Gastrocnemius medialis (tissue), 4 donors: ENCODE measurements at regions not wholly inside any gene's neighbourhood (a gene's known extent, or its start where the extent isn't known, plus 50 kb on each side); places are given as distances from the start of the nearest gene placed in this dataset.
"Not testable (repeated sequence)": the region's sequence is repeated elsewhere in the genome, so short reads cannot be mapped to it uniquely, and the experiment has no call there.

Experiments
- ATAC-seq, 2 donors: fragments of 150-250 bp; one replicate each; pipeline ENCODE4 v1.9.1; 2016
- DNase-seq, 2 donors: peaks; one replicate each; pipeline ENCODE4 v3.0.0-alpha.2; 2019
- H3K27ac ChIP-seq, 4 donors: fragments of 200-600 bp; sonication (generic); 1 replicate in 1 of 4; 2 replicates in 3 of 4; pipeline ENCODE4 v1.5.1; 2016 to 2018; ENCODE audit warnings: mild to moderate bottlenecking in 2 of 4, moderate library complexity in 1 of 4
- H3K27me3 ChIP-seq, 3 donors: fragments of 200-600 bp; sonication (generic) in 2 of 3; 1 replicate in 1 of 3; 2 replicates in 2 of 3; pipeline versions ENCODE4 v1.5.1 to v1.6.0; 2016 to 2019; ENCODE audit warnings: mild to moderate bottlenecking in 1 of 3, moderate library complexity in 1 of 3
- H3K36me3 ChIP-seq, 2 donors: fragments of 200-600 bp; sonication (generic) in 1 of 2; one replicate each; pipeline ENCODE4 v1.5.1; 2017 to 2018
- H3K4me1 ChIP-seq, 2 donors: fragments of 200-600 bp; sonication (generic) in 1 of 2; one replicate each; pipeline ENCODE4 v1.5.1; 2016 to 2017; ENCODE audit warnings: mild to moderate bottlenecking in 2 of 2
- H3K4me3 ChIP-seq, 4 donors: fragments of 200-600 bp; sonication (generic) in 3 of 4; 1 replicate in 1 of 4; 2 replicates in 3 of 4; pipeline ENCODE4 v1.5.1; 2016 to 2019; ENCODE audit warnings: mild to moderate bottlenecking in 2 of 4
- H3K9me3 ChIP-seq, 3 donors: fragments of 200-600 bp; sonication (generic) in 2 of 3; 1 replicate in 1 of 3; 2 replicates in 2 of 3; pipeline ENCODE4 v1.5.1; 2016 to 2019
- POLR2A ChIP-seq, 2 donors: fragments of 450-650 bp; IDR thresholded peaks; one replicate each; pipeline ENCODE4 v1.6.1; 2017; ENCODE audit warnings: antibody characterized with exemption in 2 of 2, mild to moderate bottlenecking in 2 of 2, moderate library complexity in 2 of 2
- in situ Hi-C, 4 donors: fragments of 200-750 bp; cut with MboI; loops; one replicate each; pipeline versions ENCODE4 v1.15.0 to v1.8.0; 2017; ENCODE audit warnings: low sequenced_read_pairs in 4 of 4
- intact Hi-C: fragments of 100-400 bp; cut with DNase I; formaldehyde crosslinking; loops from one replicate; pipeline ENCODE4 v1.15.1; 2023; ENCODE audit warnings: low total_unique reads
- TF ChIP-seq, protein P1 (sequence below), 5 experiments: fragments of 450-650 bp in 3 of 5; fragments of 200-600 bp in 2 of 5; sonication (generic) in 2 of 5; IDR thresholded peaks in 4 of 5; conservative IDR thresholded peaks in 1 of 5; 1 replicate in 4 of 5; 2 replicates in 1 of 5; pipeline ENCODE4 v1.5.1; 2016 to 2019; ENCODE audit warnings: antibody characterized with exemption in 5 of 5, mild to moderate bottlenecking in 3 of 5, moderate library complexity in 3 of 5

- in situ Hi-C loops = no loop called here
- Histone ChIP-seq H3K4me3 (no peak overlapping the region), H3K36me3 (no peaks in the 10 kb centered on the region), H3K4me1 (no peaks in the 10 kb centered on the region), H3K9me3 (no peaks in the 10 kb centered on the region), H3K27ac (no peak overlapping the region), H3K27me3 (no peaks in the 10 kb centered on the region)
- intact Hi-C loops = no loop called here
- DNase-seq (no peak), ATAC-seq (no peak)
- TF ChIP-seq, protein P1, sequence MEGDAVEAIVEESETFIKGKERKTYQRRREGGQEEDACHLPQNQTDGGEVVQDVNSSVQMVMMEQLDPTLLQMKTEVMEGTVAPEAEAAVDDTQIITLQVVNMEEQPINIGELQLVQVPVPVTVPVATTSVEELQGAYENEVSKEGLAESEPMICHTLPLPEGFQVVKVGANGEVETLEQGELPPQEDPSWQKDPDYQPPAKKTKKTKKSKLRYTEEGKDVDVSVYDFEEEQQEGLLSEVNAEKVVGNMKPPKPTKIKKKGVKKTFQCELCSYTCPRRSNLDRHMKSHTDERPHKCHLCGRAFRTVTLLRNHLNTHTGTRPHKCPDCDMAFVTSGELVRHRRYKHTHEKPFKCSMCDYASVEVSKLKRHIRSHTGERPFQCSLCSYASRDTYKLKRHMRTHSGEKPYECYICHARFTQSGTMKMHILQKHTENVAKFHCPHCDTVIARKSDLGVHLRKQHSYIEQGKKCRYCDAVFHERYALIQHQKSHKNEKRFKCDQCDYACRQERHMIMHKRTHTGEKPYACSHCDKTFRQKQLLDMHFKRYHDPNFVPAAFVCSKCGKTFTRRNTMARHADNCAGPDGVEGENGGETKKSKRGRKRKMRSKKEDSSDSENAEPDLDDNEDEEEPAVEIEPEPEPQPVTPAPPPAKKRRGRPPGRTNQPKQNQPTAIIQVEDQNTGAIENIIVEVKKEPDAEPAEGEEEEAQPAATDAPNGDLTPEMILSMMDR (IDR thresholded peaks at IDR 0.05 in 4 of 5, conservative IDR thresholded peaks at IDR 0.05 in 1 of 5) = no peak
- no peak for TF ChIP-seq POLR2A (IDR thresholded peaks at IDR 0.05)
Observed at GRCh38 chr16:10326647-10327046, 59.2 kb upstream of the ATF7IP2 start.

DNA sequence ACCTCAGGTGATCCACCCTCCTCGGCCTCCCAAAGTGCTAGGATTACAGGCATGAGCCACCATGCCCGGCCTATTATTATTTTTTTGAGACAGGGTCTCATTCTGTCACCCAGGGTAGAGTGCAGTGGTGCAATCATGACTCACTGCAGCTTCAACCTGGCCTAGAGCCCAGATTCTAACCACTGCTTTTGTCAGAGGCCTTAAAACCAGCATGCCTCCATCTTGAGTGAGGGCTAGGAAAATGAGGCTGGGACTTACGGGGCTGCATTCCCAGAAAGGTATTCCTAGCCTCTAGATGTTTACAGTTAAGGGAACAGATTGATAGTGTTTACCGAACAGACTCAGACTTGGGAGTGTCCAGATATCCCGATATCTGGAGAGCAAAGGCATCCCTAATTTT, 57.6 kb upstream of the ATF7IP2 start:
- H3K4me1 ChIP-seq, DNase-seq, H3K27me3 ChIP-seq, in situ Hi-C loops, intact Hi-C loops, H3K4me3 ChIP-seq, H3K27ac ChIP-seq, H3K36me3 ChIP-seq, ATAC-seq, H3K9me3 ChIP-seq: not testable (repeated sequence)

DNA sequence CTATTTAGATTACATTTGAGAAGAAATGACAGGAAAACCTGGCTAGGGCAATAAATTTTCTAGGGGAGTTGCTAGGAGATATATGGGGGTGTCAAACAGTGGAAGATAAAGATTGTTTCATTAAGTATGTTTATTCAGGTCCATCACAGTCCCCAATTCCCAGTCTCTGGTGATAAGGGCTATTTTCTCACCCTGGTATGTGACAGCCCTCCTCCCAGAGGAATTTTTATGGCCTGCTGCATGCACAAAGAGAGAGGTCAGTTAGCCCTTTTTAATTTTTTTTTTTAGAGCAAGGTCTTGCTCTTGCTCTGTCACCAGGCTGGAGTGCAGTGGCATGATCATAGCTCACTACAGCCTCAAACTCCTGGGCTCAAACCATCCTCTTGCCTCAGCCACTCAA, 53.6 kb upstream of the ATF7IP2 start:
- ATAC-seq (no peak), DNase-seq (no peak)
- TF ChIP-seq, protein P1 (IDR thresholded peaks at IDR 0.05 in 4 of 5, conservative IDR thresholded peaks at IDR 0.05 in 1 of 5) = no peak
- TF ChIP-seq POLR2A (IDR thresholded peaks at IDR 0.05) = no peak
- intact Hi-C loops (no loop called here), in situ Hi-C loops (no loop called here)
- Histone ChIP-seq H3K9me3 (no peaks in the 10 kb centered on the region), H3K27ac (no peak overlapping the region), H3K4me3 (no peak overlapping the region), H3K27me3 (no peaks in the 10 kb centered on the region), H3K36me3 (no peaks in the 10 kb centered on the region), H3K4me1 (no peaks in the 10 kb centered on the region)

DNA sequence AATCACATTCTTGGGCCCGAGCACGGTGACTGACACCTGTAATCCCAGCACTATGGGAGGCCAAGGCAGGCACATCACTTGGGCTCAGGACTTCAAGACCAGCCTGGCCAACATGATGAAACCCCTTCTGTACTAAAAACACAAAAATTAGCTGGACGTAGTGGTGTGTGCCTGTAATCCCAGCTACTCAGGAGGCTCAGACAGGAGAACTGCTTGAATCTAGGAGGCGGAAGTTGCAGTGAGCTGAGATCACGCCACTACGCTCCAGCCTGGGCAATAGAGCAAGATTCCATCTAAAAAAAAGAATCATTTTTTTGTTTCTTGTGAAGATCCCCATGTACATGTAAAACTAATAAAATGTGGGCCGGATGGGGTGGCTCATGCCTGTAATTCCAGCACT, 53.1 kb upstream of the ATF7IP2 start:
- ATAC-seq = no peak
- intact Hi-C loops = no loop called here
- TF ChIP-seq POLR2A (IDR thresholded peaks at IDR 0.05) = no peak
- TF ChIP-seq, protein P1 (IDR thresholded peaks at IDR 0.05 in 4 of 5, conservative IDR thresholded peaks at IDR 0.05 in 1 of 5) = no peak

DNA sequence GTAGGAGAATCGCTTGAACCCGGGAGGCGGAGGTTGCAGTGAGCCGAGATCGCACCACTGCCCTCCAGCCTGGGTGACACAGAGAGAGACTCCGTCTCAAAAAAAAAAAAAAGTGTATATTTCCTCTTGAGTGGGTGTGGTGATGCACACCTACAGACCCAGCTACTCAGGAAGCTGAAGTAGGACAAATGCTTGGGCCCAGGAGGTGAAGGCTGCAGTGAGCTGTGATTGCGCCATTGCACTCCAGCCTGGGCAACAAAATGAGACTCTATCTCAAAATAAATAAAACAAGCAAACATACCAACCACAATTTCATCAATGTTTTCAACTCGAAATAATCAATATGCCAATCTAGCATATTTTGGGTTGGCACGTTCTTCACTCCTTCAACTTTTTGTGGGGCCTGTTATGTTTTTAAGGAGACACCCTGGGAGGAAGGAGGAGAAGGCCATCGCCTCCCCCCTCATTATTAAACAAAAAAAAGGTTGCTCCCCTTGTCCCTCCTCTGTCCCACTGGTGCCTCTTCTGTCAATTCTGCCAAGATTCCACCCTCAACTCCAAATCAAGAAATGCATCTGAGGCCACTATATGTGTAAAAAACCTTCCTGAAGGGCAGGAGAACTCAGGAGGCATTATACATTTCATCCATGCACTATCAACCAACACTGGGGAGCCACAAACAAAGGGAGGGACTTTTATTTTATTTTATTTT, 52.4 kb upstream of the ATF7IP2 start:
- H3K4me1 ChIP-seq = no peaks in the 10 kb centered on the region
- no peak for TF ChIP-seq POLR2A (IDR thresholded peaks at IDR 0.05)
- TF ChIP-seq, protein P1 (IDR thresholded peaks at IDR 0.05 in 4 of 5, conservative IDR thresholded peaks at IDR 0.05 in 1 of 5) = no peak
- intact Hi-C loops = no loop called here
- DNase-seq (no peak), ATAC-seq (no peak)
- in situ Hi-C loops = no loop called here
- H3K4me3 ChIP-seq = no peak overlapping the region
- H3K36me3 ChIP-seq = no peaks in the 10 kb centered on the region
- H3K27me3 ChIP-seq = no peaks in the 10 kb centered on the region
- H3K27ac ChIP-seq = no peak overlapping the region
- no peaks in the 10 kb centered on the region for H3K9me3 ChIP-seq

More for the DNA sequence above, 53.1 kb upstream of the ATF7IP2 start:
- Histone ChIP-seq H3K27me3 (no peaks in the 10 kb centered on the region), H3K4me1 (no peaks in the 10 kb centered on the region), H3K27ac (no peak overlapping the region), H3K36me3 (no peaks in the 10 kb centered on the region), H3K4me3 (no peak overlapping the region), H3K9me3 (no peaks in the 10 kb centered on the region)
- no peak for DNase-seq
- in situ Hi-C loops = no loop called here
